ENCODE measurements at regions not wholly inside any gene's neighbourhood (a gene's known extent, or its start where the extent isn't known, plus 50 kb on each side); places are given as distances from the start of the nearest gene placed in this dataset.

GRCh38 chr4:130600706-130601105 is 1504.8 kb downstream of the C4orf33 start:
- H3K27ac ChIP-seq: no peak overlapping the region
- TF ChIP-seq, protein P1, sequence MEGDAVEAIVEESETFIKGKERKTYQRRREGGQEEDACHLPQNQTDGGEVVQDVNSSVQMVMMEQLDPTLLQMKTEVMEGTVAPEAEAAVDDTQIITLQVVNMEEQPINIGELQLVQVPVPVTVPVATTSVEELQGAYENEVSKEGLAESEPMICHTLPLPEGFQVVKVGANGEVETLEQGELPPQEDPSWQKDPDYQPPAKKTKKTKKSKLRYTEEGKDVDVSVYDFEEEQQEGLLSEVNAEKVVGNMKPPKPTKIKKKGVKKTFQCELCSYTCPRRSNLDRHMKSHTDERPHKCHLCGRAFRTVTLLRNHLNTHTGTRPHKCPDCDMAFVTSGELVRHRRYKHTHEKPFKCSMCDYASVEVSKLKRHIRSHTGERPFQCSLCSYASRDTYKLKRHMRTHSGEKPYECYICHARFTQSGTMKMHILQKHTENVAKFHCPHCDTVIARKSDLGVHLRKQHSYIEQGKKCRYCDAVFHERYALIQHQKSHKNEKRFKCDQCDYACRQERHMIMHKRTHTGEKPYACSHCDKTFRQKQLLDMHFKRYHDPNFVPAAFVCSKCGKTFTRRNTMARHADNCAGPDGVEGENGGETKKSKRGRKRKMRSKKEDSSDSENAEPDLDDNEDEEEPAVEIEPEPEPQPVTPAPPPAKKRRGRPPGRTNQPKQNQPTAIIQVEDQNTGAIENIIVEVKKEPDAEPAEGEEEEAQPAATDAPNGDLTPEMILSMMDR (conservative IDR thresholded peaks at IDR 0.05): no peak

DNA sequence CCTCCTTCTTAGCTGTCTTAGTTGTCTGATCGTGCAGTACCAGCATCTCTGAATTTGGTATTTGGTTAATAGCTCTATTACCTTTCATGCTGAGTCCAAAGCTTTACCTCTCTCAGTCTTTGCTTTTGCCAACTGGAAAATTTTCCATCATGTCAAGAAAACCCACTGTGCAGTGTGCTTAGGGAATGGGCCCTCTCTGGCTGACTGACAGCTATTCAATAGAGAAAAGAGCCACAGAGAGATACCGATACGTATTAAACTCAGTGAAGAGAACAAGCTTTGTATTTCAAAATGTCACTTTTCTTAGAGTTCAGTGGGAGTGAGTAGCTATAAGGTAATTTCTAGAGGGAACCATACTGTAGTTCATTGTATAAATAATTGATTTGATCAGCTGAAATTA is 1507.1 kb downstream of the C4orf33 start:
- no peak overlapping the region for H3K27ac ChIP-seq
- TF ChIP-seq, protein P1 (conservative IDR thresholded peaks at IDR 0.05): no peak

GRCh38 chr4:130608121-130608520 is 1512.2 kb downstream of the C4orf33 start:
- TF ChIP-seq, protein P1 (conservative IDR thresholded peaks at IDR 0.05): no peak
- H3K27ac ChIP-seq: no peak overlapping the region

- H3K27ac ChIP-seq: no peak overlapping the region
- TF ChIP-seq, protein P1 (conservative IDR thresholded peaks at IDR 0.05): no peak
These were observed 1532.6 kb downstream of the C4orf33 start for GRCh38 chr4:130628531-130628930.

DNA sequence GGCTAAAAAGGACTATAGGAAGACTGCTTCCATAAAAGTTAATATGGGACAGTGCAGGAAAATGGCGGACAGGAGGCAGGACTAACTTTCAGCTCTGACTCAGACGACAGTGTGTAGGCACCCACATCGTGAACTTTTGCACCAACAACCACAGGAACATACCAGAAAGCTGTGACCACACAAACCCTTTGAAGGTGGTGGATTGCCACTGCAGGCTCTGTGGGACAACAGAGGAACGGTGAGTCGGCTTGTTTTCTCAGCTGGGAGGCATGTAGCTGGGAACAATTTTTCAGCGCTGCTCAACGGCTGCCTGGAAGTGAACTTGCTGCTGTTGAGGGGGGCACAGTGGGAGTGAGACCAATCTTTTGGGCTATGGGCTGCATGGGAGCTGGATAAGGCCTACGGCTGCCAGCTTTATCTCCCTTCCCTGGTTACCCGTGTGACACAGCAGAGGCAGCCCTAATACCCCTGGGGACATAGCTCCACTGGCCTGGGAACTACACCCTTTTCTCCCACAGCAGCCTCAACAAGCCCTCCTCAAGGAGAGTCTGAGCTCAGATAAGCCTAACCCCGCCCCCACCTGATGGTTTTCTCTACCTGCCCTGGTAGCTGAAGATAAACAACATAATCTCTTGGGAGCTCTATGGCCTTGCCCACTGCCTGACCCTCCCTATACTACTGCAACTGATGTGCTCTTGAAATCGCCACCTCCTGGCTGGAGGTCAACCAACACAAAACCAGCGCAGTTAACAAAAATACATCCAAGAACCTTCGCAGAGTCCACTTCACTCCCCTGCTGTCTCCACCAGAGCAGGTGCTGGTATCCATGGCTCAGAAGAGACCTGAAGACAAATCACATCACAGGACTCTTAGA is 1537.0 kb downstream of the C4orf33 start:
- TF ChIP-seq, protein P1 (conservative IDR thresholded peaks at IDR 0.05): no peak
- no peak overlapping the region for H3K27ac ChIP-seq

GRCh38 chr4:130636486-130636885 is 1540.5 kb downstream of the C4orf33 start:
- TF ChIP-seq, protein P1 (conservative IDR thresholded peaks at IDR 0.05): no peak
- peak overlapping the region; percentile 25; the same call in 1 of the 2 replicates for H3K27ac ChIP-seq

- TF ChIP-seq, protein P1 (conservative IDR thresholded peaks at IDR 0.05): no peak
- no peak overlapping the region for H3K27ac ChIP-seq
These were observed 1544.6 kb downstream of the C4orf33 start for GRCh38 chr4:130640592-130640991.

Data from VCaP (cell line).